Esophagus muscularis mucosa (tissue), 4 donors: ENCODE measurements at regions not wholly inside any gene's neighbourhood (a gene's known extent, or its start where the extent isn't known, plus 50 kb on each side); places are given as distances from the start of the nearest gene placed in this dataset.

Source experiments
- DNase-seq: peaks from one replicate; pipeline ENCODE4 v3.0.0-alpha.2; 2017; ENCODE audit errors: extremely low spot score
- H3K27ac ChIP-seq, 4 donors: fragments of 200-600 bp; sonication (generic); replicated peaks in 1 of 4; 1 replicate in 3 of 4; 2 replicates in 1 of 4; pipeline ENCODE4 v1.5.1; 2016 to 2019; ENCODE audit warnings: mild to moderate bottlenecking in 1 of 4
- H3K27me3 ChIP-seq, 4 donors: fragments of 200-600 bp; sonication (generic); one replicate each; pipeline versions ENCODE4 v1.5.1 to v1.6.0; 2016 to 2019
- H3K36me3 ChIP-seq, 4 donors: fragments of 200-600 bp; sonication (generic); one replicate each; pipeline ENCODE4 v1.5.1; 2016 to 2019
- H3K4me1 ChIP-seq, 4 donors: fragments of 200-600 bp; sonication (generic); one replicate each; pipeline ENCODE4 v1.5.1; 2016 to 2019
- H3K4me3 ChIP-seq, 4 donors: fragments of 200-600 bp; sonication (generic); 1 replicate in 2 of 4; 2 replicates in 2 of 4; pipeline ENCODE4 v1.5.1; 2016 to 2019; ENCODE audit warnings: mild to moderate bottlenecking in 4 of 4, moderate library complexity in 1 of 4
- H3K9me3 ChIP-seq, 4 donors: fragments of 200-600 bp; sonication (generic); 1 replicate in 3 of 4; 2 replicates in 1 of 4; pipeline ENCODE4 v1.5.1; 2016 to 2019
- CTCF ChIP-seq, 3 experiments: fragments of 200-600 bp in 2 of 3; fragments of 450-650 bp in 1 of 3; sonication (generic) in 2 of 3; IDR thresholded peaks; one replicate each; pipeline ENCODE4 v1.5.1; 2017 to 2019; ENCODE audit warnings: antibody characterized with exemption in 3 of 3, mild to moderate bottlenecking in 2 of 3, moderate library complexity in 1 of 3
- EP300 ChIP-seq: sonication (generic); formaldehyde crosslinking; IDR thresholded peaks from one replicate; pipeline ENCODE4 v1.6.1; 2017; ENCODE audit warnings: antibody characterized with exemption
- POLR2A ChIP-seq: fragments of 450-650 bp; IDR thresholded peaks from one replicate; pipeline ENCODE4 v1.6.1; 2017; ENCODE audit warnings: antibody characterized with exemption, moderate library complexity, mild to moderate bottlenecking, low read depth
- POLR2AphosphoS5 ChIP-seq, 2 donors: sonication (generic); formaldehyde crosslinking; IDR thresholded peaks; one replicate each; pipeline ENCODE4 v1.6.1; 2017; ENCODE audit warnings: antibody characterized with exemption in 2 of 2
- WGBS: methylation state at CpG from one replicate; pipeline ENCODE4 v1.1.5; 2018; 5-methylcytosine and 5-hydroxymethylcytosine counted together
- intact Hi-C: fragments of 100-400 bp; cut with DNase I; formaldehyde crosslinking; loops from one replicate; pipeline ENCODE4 v1.15.1; 2023

- intact Hi-C loops, result no loop called here
- 96% methylated on average over 12 of the region's 12 CpGs for WGBS
- Histone ChIP-seq H3K4me1 (no peaks in the 10 kb centered on the region), H3K4me3 (no peak overlapping the region), H3K36me3 (no peaks in the 10 kb centered on the region), H3K27ac (no peak overlapping the region), H3K9me3 (peaks cover 0 to 11% (median 8%) of the 10 kb centered on the region in 4 donors), H3K27me3 (peaks cover 0 to 78% (median 11%) of the 10 kb centered on the region in 4 donors)
- no peak for TF ChIP-seq POLR2AphosphoS5 (IDR thresholded peaks at IDR 0.05)
- no peak for TF ChIP-seq EP300
- no peak for TF ChIP-seq CTCF (IDR thresholded peaks at IDR 0.05)
- DNase-seq, result no peak
These were observed 600.5 kb downstream of the NPHP4 start for GRCh38 chr1:5391725-5392124.

- peaks cover 0 to 79% (median 14%) of the 10 kb centered on the region in 4 donors for H3K27me3 ChIP-seq
- peaks cover 0 to 2% (median 0%) of the 10 kb centered on the region in 4 donors for H3K9me3 ChIP-seq
- intact Hi-C loops, result no loop called here
- H3K36me3 ChIP-seq, result no peaks in the 10 kb centered on the region
- 73% methylated on average over 3 of the region's 7 CpGs for WGBS
- no peak for DNase-seq
- no peak overlapping the region for H3K4me3 ChIP-seq
- H3K27ac ChIP-seq, result no peak overlapping the region
- no peak for TF ChIP-seq EP300
- TF ChIP-seq POLR2A, result no peak
- no peak for TF ChIP-seq CTCF (IDR thresholded peaks at IDR 0.05)
- no peak for TF ChIP-seq POLR2AphosphoS5 (IDR thresholded peaks at IDR 0.05)
- H3K4me1 ChIP-seq, result no peaks in the 10 kb centered on the region
These were observed 601.7 kb downstream of the NPHP4 start for GRCh38 chr1:5390504-5390903.

- intact Hi-C loops, result no loop called here
These were observed 602.9 kb downstream of the NPHP4 start for GRCh38 chr1:5389101-5389885.

GRCh38 chr1:5388622-5389021 is 603.6 kb downstream of the NPHP4 start:
- intact Hi-C loops, result no loop called here
- Histone ChIP-seq H3K9me3 (no peaks in the 10 kb centered on the region), H3K4me1 (no peaks in the 10 kb centered on the region), H3K4me3 (no peak overlapping the region), H3K27ac (no peak overlapping the region), H3K27me3 (peaks cover 0 to 94% (median 16%) of the 10 kb centered on the region in 4 donors), H3K36me3 (no peaks in the 10 kb centered on the region)
- no peak for TF ChIP-seq EP300
- no peak for TF ChIP-seq POLR2A
- no peak for TF ChIP-seq POLR2AphosphoS5 (IDR thresholded peaks at IDR 0.05)
- no peak for TF ChIP-seq CTCF (IDR thresholded peaks at IDR 0.05)
- no peak for DNase-seq
- WGBS, result 76% methylated on average over 6 of the region's 6 CpGs

More at GRCh38 chr1:5389101-5389885, 602.9 kb downstream of the NPHP4 start:
- Histone ChIP-seq H3K36me3 (no peaks in the 10 kb centered on the region), H3K27ac (no peak overlapping the region), H3K9me3 (no peaks in the 10 kb centered on the region), H3K27me3 (peaks cover 0 to 90% (median 15%) of the 10 kb centered on the region in 4 donors), H3K4me1 (no peaks in the 10 kb centered on the region), H3K4me3 (no peak overlapping the region)
- WGBS, result 91% methylated on average over 16 of the region's 16 CpGs
- TF ChIP-seq POLR2AphosphoS5 (IDR thresholded peaks at IDR 0.05), result no peak
- TF ChIP-seq CTCF (IDR thresholded peaks at IDR 0.05), result no peak
- no peak for TF ChIP-seq POLR2A
- TF ChIP-seq EP300, result no peak
- no peak for DNase-seq
